Testis (tissue), 2 donors: ENCODE measurements at regions not wholly inside any gene's neighbourhood (a gene's known extent, or its start where the extent isn't known, plus 50 kb on each side); places are given as distances from the start of the nearest gene placed in this dataset.

Experiments
- POLR2A ChIP-seq: fragments of 450-650 bp; IDR thresholded peaks from one replicate; pipeline ENCODE4 v1.6.1; 2017; ENCODE audit warnings: antibody characterized with exemption, mild to moderate bottlenecking, moderate library complexity
- TF ChIP-seq, protein P1 (sequence below), 3 experiments: fragments of 450-650 bp in 2 of 3; fragments of 200-600 bp in 1 of 3; sonication (generic) in 1 of 3; IDR thresholded peaks; one replicate each; pipeline ENCODE4 v1.5.1; 2016 to 2019; ENCODE audit warnings: antibody characterized with exemption in 3 of 3, mild to moderate bottlenecking in 2 of 3, moderate library complexity in 1 of 3

DNA sequence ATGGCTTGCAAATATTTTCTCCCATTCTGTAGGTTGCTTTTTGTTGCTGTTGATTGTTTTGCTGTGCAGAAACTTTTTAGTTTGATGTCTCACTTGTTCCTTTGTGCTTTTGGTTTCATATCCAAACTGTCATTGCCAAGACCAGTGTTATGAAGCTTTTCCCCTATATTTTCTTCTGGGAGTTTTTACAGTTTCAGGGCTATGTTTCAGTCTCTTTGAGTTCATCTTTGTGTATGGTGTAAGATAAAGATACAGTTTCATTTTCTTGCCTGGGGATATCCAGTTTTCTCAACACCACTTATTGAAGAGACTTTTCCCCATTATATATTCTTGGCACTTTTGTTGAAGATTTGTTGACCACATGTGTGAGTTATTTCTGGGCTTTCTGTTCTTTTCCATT is 139.9 kb downstream of the MRPL57 start:
- TF ChIP-seq POLR2A: no peak
- TF ChIP-seq, protein P1, sequence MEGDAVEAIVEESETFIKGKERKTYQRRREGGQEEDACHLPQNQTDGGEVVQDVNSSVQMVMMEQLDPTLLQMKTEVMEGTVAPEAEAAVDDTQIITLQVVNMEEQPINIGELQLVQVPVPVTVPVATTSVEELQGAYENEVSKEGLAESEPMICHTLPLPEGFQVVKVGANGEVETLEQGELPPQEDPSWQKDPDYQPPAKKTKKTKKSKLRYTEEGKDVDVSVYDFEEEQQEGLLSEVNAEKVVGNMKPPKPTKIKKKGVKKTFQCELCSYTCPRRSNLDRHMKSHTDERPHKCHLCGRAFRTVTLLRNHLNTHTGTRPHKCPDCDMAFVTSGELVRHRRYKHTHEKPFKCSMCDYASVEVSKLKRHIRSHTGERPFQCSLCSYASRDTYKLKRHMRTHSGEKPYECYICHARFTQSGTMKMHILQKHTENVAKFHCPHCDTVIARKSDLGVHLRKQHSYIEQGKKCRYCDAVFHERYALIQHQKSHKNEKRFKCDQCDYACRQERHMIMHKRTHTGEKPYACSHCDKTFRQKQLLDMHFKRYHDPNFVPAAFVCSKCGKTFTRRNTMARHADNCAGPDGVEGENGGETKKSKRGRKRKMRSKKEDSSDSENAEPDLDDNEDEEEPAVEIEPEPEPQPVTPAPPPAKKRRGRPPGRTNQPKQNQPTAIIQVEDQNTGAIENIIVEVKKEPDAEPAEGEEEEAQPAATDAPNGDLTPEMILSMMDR (IDR thresholded peaks at IDR 0.05): no peak
